ENCODE measurements at regions not wholly inside any gene's neighbourhood (a gene's known extent, or its start where the extent isn't known, plus 50 kb on each side); places are given as distances from the start of the nearest gene placed in this dataset.

GRCh38 chr6:14288910-14289309 lies 171.3 kb downstream of the CD83 start:
- Histone ChIP-seq H3K4me2 (ENCODE audit: low read depth, low read length) (no peak overlapping the region), H3K9me2 (replicated peaks; ENCODE audit: insufficient read depth, low read length) (no peaks in the 10 kb centered on the region), H3K79me2 (ENCODE audit: low read length) (no peaks in the 10 kb centered on the region), H3K27me3 (replicated peaks; ENCODE audit: insufficient read depth, low read length) (no peaks in the 10 kb centered on the region), H3K9ac (ENCODE audit: low read length) (no peak overlapping the region), H3K36me3 (replicated peaks; ENCODE audit: insufficient read depth, low read length) (no peaks in the 10 kb centered on the region), H3K9me3 (replicated peaks; ENCODE audit: insufficient read depth, low read length) (no peaks in the 10 kb centered on the region), H2AFZ (ENCODE audit: low read length) (no peak overlapping the region), H3K27ac (ENCODE audit: low read length) (no peak overlapping the region), H3F3A (ENCODE audit: insufficient read depth, low read length) (no peaks in the 10 kb centered on the region), H4K20me1 (ENCODE audit: insufficient read depth, low read length) (no peaks in the 10 kb centered on the region), H3K4me1 (ENCODE audit: low read length) (peaks cover 4% of the 10 kb centered on the region; the same call in 1 of the 2 replicates), H3K4me3 (ENCODE audit: low read length) (no peak overlapping the region)
- DNase-seq: no peak
- TF ChIP-seq EZH2phosphoT487 (IDR thresholded peaks at IDR 0.05; ENCODE audit: low read length): no peak

GRCh38 chr6:14290041-14290771 lies 172.6 kb downstream of the CD83 start:
- Histone ChIP-seq H3K4me2 (ENCODE audit: low read depth, low read length) (no peak overlapping the region), H3K4me3 (ENCODE audit: low read length) (no peak overlapping the region), H3K27me3 (replicated peaks; ENCODE audit: insufficient read depth, low read length) (no peaks in the 10 kb centered on the region), H3K27ac (ENCODE audit: low read length) (no peak overlapping the region), H4K20me1 (ENCODE audit: insufficient read depth, low read length) (no peaks in the 10 kb centered on the region), H3K36me3 (replicated peaks; ENCODE audit: insufficient read depth, low read length) (no peaks in the 10 kb centered on the region), H3K9me3 (replicated peaks; ENCODE audit: insufficient read depth, low read length) (no peaks in the 10 kb centered on the region), H3K79me2 (ENCODE audit: low read length) (no peaks in the 10 kb centered on the region), H3K4me1 (ENCODE audit: low read length) (peaks cover 4% of the 10 kb centered on the region; the same call in 1 of the 2 replicates), H3K9me2 (replicated peaks; ENCODE audit: insufficient read depth, low read length) (no peaks in the 10 kb centered on the region), H3K9ac (ENCODE audit: low read length) (no peak overlapping the region), H3F3A (ENCODE audit: insufficient read depth, low read length) (no peaks in the 10 kb centered on the region), H2AFZ (ENCODE audit: low read length) (no peak overlapping the region)
- TF ChIP-seq EZH2 (optimal IDR thresholded peaks at IDR 0.05; ENCODE audit: low read depth, low read length) (no peak), EZH2phosphoT487 (IDR thresholded peaks at IDR 0.05; ENCODE audit: low read length) (no peak), CTCF (IDR thresholded peaks at IDR 0.05; ENCODE audit: low read length) (no peak)
- DNase-seq: no peak

- Histone ChIP-seq H3K36me3 (replicated peaks; ENCODE audit: insufficient read depth, low read length) (no peaks in the 10 kb centered on the region), H3K4me2 (ENCODE audit: low read depth, low read length) (no peak overlapping the region)
- DNase-seq: no peak
Observed at GRCh38 chr6:14290772-14291330, 173.3 kb downstream of the CD83 start.

More at GRCh38 chr6:14290772-14291330, 173.3 kb downstream of the CD83 start:
- H3K4me3 ChIP-seq (ENCODE audit: low read length): no peak overlapping the region
- no peak overlapping the region for H2AFZ ChIP-seq (ENCODE audit: low read length)
- peaks cover 4% of the 10 kb centered on the region; the same call in 1 of the 2 replicates for H3K4me1 ChIP-seq (ENCODE audit: low read length)
- H3K79me2 ChIP-seq (ENCODE audit: low read length): no peaks in the 10 kb centered on the region
- H3K9ac ChIP-seq (ENCODE audit: low read length): no peak overlapping the region
- H3K9me2 ChIP-seq (replicated peaks; ENCODE audit: insufficient read depth, low read length): no peaks in the 10 kb centered on the region
- H3K9me3 ChIP-seq (replicated peaks; ENCODE audit: insufficient read depth, low read length): no peaks in the 10 kb centered on the region
- H4K20me1 ChIP-seq (ENCODE audit: insufficient read depth, low read length): no peaks in the 10 kb centered on the region
- H3F3A ChIP-seq (ENCODE audit: insufficient read depth, low read length): no peaks in the 10 kb centered on the region
- TF ChIP-seq CTCF (IDR thresholded peaks at IDR 0.05; ENCODE audit: low read length) (no peak), EZH2 (optimal IDR thresholded peaks at IDR 0.05; ENCODE audit: low read depth, low read length) (no peak)
- H3K27me3 ChIP-seq (replicated peaks; ENCODE audit: insufficient read depth, low read length): no peaks in the 10 kb centered on the region
- H3K27ac ChIP-seq (ENCODE audit: low read length): no peak overlapping the region

Data from MM.1S (cell line).